ENCODE measurements at regions not wholly inside any gene's neighbourhood (a gene's known extent, or its start where the extent isn't known, plus 50 kb on each side); places are given as distances from the start of the nearest gene placed in this dataset.

DNA sequence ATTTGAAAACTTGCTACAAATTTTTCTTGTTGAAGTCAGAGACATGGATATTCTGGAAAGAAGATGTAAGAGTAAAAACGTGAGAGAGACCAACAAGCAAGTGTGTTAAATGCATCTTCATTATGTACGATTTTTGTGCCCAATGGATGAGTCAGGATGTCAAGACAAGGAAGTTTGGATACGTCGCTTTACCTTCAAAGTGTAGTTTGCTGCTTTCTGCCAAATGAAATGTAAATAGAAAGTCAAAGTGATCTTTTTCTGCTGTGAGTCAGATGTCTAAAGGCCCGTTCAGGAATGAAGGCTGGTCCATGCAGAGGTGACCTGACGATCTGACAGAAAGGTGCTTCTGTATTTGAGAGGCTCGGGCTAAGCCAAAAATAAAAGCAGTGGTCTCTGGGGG, 273.1 kb upstream of the PIK3R1 start:
- H3K36me3 ChIP-seq (ENCODE audit: control insufficient read depth in 2 of 2, extremely low read depth in 1 of 2, insufficient read depth in 2 of 2, low read length in 2 of 2), result no peaks in the 10 kb centered on the region
- no peak overlapping the region for H3K27ac ChIP-seq (ENCODE audit: insufficient read depth, low read depth, low read length)
- no peaks in the 10 kb centered on the region for H3K9me3 ChIP-seq (replicated peaks; ENCODE audit: control insufficient read depth, insufficient read depth, low read length)
- POLR2A ChIA-PET, result no interaction called here
- no TSS peak for BruUV-seq (replicated peaks)
- no peak for TF ChIP-seq JUN (IDR thresholded peaks at IDR 0.05; ENCODE audit: borderline replicate concordance, insufficient read depth, insufficient read length, low read depth)
- TF ChIP-seq, protein P1, sequence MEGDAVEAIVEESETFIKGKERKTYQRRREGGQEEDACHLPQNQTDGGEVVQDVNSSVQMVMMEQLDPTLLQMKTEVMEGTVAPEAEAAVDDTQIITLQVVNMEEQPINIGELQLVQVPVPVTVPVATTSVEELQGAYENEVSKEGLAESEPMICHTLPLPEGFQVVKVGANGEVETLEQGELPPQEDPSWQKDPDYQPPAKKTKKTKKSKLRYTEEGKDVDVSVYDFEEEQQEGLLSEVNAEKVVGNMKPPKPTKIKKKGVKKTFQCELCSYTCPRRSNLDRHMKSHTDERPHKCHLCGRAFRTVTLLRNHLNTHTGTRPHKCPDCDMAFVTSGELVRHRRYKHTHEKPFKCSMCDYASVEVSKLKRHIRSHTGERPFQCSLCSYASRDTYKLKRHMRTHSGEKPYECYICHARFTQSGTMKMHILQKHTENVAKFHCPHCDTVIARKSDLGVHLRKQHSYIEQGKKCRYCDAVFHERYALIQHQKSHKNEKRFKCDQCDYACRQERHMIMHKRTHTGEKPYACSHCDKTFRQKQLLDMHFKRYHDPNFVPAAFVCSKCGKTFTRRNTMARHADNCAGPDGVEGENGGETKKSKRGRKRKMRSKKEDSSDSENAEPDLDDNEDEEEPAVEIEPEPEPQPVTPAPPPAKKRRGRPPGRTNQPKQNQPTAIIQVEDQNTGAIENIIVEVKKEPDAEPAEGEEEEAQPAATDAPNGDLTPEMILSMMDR (IDR thresholded peaks at IDR 0.05; ENCODE audit: extremely low read depth in 1 of 2, insufficient read depth in 1 of 2, low read depth in 1 of 2, low read length in 2 of 2), result no peak
- TF ChIP-seq, protein P2, sequence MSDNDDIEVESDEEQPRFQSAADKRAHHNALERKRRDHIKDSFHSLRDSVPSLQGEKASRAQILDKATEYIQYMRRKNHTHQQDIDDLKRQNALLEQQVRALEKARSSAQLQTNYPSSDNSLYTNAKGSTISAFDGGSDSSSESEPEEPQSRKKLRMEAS (IDR thresholded peaks at IDR 0.05; ENCODE audit: insufficient read depth, insufficient read length), result no peak
- no peaks in the 10 kb centered on the region for H3K9me1 ChIP-seq (replicated peaks; ENCODE audit: control insufficient read depth, extremely low read depth, insufficient read depth, low read length)
- no peak overlapping the region for H3K4me2 ChIP-seq (ENCODE audit: insufficient read depth, low read length)
- H3K4me3 ChIP-seq (replicated peaks in 1 of 3; ENCODE audit: insufficient read depth in 1 of 3, low read depth in 1 of 3, low read length in 3 of 3), result no peak overlapping the region
- DNase-seq (ENCODE audit: low read depth, low spot score) (no peak), FAIRE-seq (no peak)
- CTCF ChIA-PET, result interaction anchor here (1.1 kb wide), 1 partner anchor 10 kb away, joined by 3 read pairs; no protein-coding TSS in a partner anchor
- no peaks in the 10 kb centered on the region for H4K20me1 ChIP-seq (replicated peaks; ENCODE audit: control insufficient read depth, extremely low read depth, insufficient read depth, low read length)
- no peaks in the 10 kb centered on the region for H3K79me2 ChIP-seq (ENCODE audit: control insufficient read depth, insufficient read depth, low read length)
- H3K4me1 ChIP-seq (ENCODE audit: control insufficient read depth, extremely low read depth, insufficient read depth, low read length), result no peaks in the 10 kb centered on the region
- dilution Hi-C loops (cut with MboI; ENCODE audit: extremely low pct_ligation_motif_present, low sequenced_read_pairs), result no loop called here
- H3K27me3 ChIP-seq (ENCODE audit: control insufficient read depth in 2 of 2, insufficient read depth in 2 of 2, low read length in 2 of 2), result peaks cover 0 to 6% of the 10 kb centered on the region in 2 experiments
- H2AFZ ChIP-seq (ENCODE audit: low read depth, low read length), result no peak overlapping the region
- no peak overlapping the region for H3K9ac ChIP-seq (replicated peaks; ENCODE audit: extremely low read depth, insufficient read depth, low read length)
- intact Hi-C loops (cut with micrococcal nuclease), result no loop called here

DNA sequence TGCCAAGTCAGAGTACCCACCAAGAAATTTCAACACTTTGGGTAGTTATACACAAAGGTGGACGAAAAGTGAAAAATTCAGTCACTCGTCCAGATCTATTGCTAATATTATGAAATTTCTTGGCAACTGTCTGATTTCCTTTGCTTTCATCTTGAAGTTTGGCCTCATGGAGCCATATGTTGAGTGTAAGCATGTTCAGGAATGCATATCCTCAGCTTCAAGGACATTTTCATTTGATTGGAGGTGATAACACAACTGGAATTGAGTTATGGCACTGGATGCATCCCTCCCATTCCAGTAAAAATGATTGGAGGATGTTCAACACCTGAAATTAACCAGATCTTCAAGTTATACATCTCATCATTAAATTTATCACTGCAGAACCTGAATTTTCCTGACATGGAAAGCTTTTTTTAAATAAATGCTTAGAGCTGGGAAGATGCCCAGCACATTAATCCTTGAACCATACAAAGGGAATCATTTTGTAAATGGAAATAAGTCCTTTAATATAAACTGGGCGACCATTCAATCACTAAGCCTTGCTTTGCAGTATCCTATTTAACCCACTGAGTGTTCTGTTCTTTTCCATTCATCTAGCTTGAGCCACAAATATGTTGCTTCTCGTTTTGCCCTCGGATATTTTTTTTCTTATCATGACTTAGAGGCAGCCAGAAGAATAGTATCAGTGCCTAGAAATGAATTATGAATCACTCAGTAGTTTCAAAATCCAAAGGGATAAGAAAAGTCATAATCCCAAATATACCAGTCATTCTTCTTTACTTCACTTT, 273.7 kb upstream of the PIK3R1 start:
- Histone ChIP-seq H3K4me3 (replicated peaks in 1 of 3; ENCODE audit: insufficient read depth in 1 of 3, low read depth in 1 of 3, low read length in 3 of 3) (no peak overlapping the region), H3K36me3 (ENCODE audit: control insufficient read depth in 2 of 2, extremely low read depth in 1 of 2, insufficient read depth in 2 of 2, low read length in 2 of 2) (no peaks in the 10 kb centered on the region), H3K4me2 (ENCODE audit: insufficient read depth, low read length) (no peak overlapping the region), H3K27me3 (ENCODE audit: control insufficient read depth in 2 of 2, insufficient read depth in 2 of 2, low read length in 2 of 2) (peaks cover 0 to 6% of the 10 kb centered on the region in 2 experiments), H3K4me1 (ENCODE audit: control insufficient read depth, extremely low read depth, insufficient read depth, low read length) (no peaks in the 10 kb centered on the region), H2AFZ (ENCODE audit: low read depth, low read length) (no peak overlapping the region), H4K20me1 (replicated peaks; ENCODE audit: control insufficient read depth, extremely low read depth, insufficient read depth, low read length) (no peaks in the 10 kb centered on the region), H3K27ac (ENCODE audit: insufficient read depth, low read depth, low read length) (no peak overlapping the region), H3K79me2 (ENCODE audit: control insufficient read depth, insufficient read depth, low read length) (no peaks in the 10 kb centered on the region), H3K9me1 (replicated peaks; ENCODE audit: control insufficient read depth, extremely low read depth, insufficient read depth, low read length) (no peaks in the 10 kb centered on the region), H3K9me3 (replicated peaks; ENCODE audit: control insufficient read depth, insufficient read depth, low read length) (no peaks in the 10 kb centered on the region), H3K9ac (replicated peaks; ENCODE audit: extremely low read depth, insufficient read depth, low read length) (no peak overlapping the region)
- FAIRE-seq, result no peak
- no peak for TF ChIP-seq GATA2 (IDR thresholded peaks at IDR 0.05; ENCODE audit: insufficient read depth, insufficient read length, low read depth, low read length)
- no peak for TF ChIP-seq EZH2 (IDR thresholded peaks at IDR 0.05; ENCODE audit: borderline replicate concordance, low read depth, low read length, severe bottlenecking)
- TF ChIP-seq, protein P2 (IDR thresholded peaks at IDR 0.05; ENCODE audit: insufficient read depth, insufficient read length), result no peak
- no peak for TF ChIP-seq FOS (IDR thresholded peaks at IDR 0.05; ENCODE audit: borderline replicate concordance, insufficient read depth, low read length)
- no peak for TF ChIP-seq POLR2A (IDR thresholded peaks at IDR 0.05; ENCODE audit: low read depth, low read length)
- no peak for TF ChIP-seq JUN (IDR thresholded peaks at IDR 0.05; ENCODE audit: borderline replicate concordance, insufficient read depth, insufficient read length, low read depth)
- TF ChIP-seq MYC (IDR thresholded peaks at IDR 0.05; ENCODE audit: low read depth, low read length), result no peak
- no peak for TF ChIP-seq POLR2AphosphoS5 (IDR thresholded peaks at IDR 0.05; ENCODE audit: insufficient read depth, low read depth, low read length)
- TF ChIP-seq, protein P1 (IDR thresholded peaks at IDR 0.05; ENCODE audit: extremely low read depth in 1 of 2, insufficient read depth in 1 of 2, low read depth in 1 of 2, low read length in 2 of 2), result no peak
- intact Hi-C loops (cut with micrococcal nuclease), result no loop called here
- dilution Hi-C loops (cut with MboI; ENCODE audit: extremely low pct_ligation_motif_present, low sequenced_read_pairs), result no loop called here
- POLR2A ChIA-PET, result no interaction called here
- CTCF ChIA-PET, result interaction anchor here (1.1 kb wide), 1 partner anchor 9 kb away, joined by 3 read pairs; no protein-coding TSS in a partner anchor
- no peak for DNase-seq (ENCODE audit: low read depth, low spot score)
- no TSS peak for BruUV-seq (replicated peaks)

Measured in endothelial cell of umbilical vein (primary cell).